KBM-7 (cell line): ENCODE measurements at regions not wholly inside any gene's neighbourhood (a gene's known extent, or its start where the extent isn't known, plus 50 kb on each side); places are given as distances from the start of the nearest gene placed in this dataset.

Experiments used
- DNase-seq: peaks from one replicate; pipeline ENCODE4 v3.0.0-alpha.2; 2015
- in situ Hi-C: fragments of 300-500 bp; cut with MboI; formaldehyde crosslinking; loops from 2 replicates; pipeline ENCODE4 v1.14.3; 2020; ENCODE audit warnings: low sequenced_read_pairs, low pct_unique_long_range_greater_than_20kb, mixed read lengths

DNA sequence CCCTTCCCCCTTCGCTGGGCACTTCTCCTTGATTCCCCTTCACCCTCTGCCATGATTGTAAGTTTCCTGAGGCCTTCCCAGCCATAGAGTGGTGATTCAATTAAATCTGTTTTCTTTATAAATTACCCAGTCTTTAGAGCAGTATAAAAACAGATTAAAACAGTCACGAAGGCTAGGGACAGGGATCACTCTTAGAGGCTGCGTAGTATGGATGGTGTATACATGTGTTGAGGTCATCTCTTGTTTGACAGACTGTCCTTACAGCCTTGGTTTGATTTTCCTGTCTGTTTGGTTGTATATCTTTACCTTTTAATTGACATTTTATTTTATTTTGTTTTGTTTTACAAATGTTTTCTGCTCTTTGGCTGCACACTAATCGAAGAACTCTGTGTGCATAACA, 1155.7 kb upstream of the CDH18 start:
- DNase-seq: no peak
- in situ Hi-C loops: no loop called here

DNA sequence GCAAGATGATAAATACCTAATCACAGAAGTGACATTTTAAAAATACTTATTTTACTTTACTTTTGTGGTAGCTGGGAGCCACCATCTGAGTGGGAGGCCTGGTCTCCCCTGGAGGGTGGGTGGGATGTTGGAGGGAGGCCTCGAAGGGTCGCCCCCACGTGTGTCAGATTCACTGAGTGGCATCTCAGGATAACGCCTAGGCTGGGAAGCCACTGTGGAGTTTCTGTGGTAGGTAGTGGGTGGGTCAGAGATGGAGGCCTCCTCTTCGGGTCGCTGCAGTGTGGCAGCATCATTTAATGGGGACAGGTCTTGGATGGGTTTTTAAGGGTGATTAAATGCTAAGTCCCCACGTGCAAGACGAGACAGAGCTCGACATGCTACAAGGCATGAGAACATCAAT, 1154.8 kb upstream of the CDH18 start:
- peak; percentile 7 for DNase-seq
- in situ Hi-C loops: no loop called here

DNA sequence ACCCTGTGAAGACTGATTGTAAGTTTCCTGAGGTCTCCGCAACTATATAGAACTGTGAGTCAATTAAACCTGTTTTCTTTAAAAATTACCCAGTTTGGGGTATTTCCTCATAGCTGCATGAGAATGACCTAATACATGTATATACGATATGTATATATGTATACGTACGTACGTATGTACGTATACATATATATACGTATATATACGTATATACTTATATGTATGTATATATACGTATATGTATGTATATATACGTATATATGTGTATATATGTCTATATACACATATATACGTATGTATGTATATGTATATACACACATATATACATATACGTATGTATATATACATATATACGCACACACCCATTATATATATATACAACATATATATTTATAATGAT, 1153.0 kb upstream of the CDH18 start:
- DNase-seq: peak; percentile 15
- in situ Hi-C loops: no loop called here

DNA sequence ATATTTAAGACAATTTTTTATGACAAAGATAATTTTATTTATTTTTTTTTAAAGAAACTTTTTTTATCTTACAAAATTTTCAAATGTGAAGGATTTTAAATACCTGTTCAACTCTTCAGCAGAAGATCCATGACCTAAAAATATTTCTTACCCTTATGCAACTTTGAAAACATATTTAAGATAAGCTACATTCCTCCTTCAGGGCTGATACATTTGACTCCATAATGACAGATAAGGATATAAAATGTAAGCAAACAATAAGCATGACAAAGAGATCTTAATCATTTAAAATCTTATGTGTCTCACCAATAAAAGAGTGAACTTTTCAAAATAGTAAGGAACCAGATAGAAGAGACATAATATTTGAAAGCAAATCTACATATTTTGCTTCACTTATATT, 1138.2 kb upstream of the CDH18 start:
- in situ Hi-C loops: no loop called here

DNA sequence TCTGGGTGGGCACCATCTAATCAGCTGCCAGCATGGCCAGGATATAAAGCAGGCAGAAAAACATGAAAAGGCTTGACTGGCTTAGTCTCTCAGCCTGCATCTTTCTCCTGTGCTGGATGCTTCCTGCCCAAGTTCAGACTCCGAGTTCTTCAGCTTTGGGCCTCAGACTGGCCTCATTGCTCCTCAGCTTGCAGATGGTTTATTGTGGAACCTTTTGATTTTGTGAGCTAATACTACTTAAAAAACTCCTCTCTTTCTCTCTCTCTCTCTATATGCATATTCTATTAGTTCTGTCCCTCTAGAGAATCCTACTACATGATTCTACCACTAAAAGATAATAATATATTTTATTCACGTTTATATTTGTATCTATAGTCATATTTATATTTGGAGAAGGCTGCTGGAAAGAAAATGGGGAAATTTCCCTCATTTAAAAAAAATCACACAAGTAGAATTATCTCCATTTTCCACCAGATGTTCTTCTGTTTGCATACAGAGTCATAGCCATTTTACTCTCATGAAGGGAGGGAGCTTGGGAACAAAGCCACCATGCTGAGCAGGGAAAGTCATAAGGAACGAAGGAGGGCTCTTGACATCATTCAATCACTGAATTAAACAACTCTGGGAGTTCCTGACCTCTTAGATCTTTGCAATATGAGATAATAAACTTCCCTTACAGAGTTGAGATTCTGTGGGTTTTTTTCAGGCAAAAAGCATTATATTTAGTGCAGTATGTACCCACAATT, 1137.4 kb upstream of the CDH18 start:
- in situ Hi-C loops: no loop called here
- DNase-seq: no peak

More for the DNA sequence above, 1138.2 kb upstream of the CDH18 start:
- no peak for DNase-seq

DNA sequence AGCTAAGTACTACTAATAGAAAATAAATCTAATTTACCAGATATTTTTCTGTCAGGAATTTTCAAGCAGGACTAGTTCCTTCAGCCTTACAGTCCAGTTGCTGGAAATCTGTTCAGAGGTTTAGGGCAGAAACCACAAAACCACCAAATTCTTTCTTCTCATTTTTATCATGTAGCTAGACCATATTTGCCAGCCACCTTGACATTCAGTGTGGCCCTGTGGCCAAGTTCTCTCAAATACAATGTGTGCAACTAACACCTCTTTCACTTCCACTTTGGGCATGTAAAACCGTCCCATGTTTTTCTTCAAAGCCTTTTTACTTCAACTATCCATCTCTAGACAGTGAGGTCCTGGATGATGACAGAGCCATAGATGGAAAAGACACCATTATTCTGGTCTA, 1133.2 kb upstream of the CDH18 start:
- no peak for DNase-seq
- in situ Hi-C loops: no loop called here

DNA sequence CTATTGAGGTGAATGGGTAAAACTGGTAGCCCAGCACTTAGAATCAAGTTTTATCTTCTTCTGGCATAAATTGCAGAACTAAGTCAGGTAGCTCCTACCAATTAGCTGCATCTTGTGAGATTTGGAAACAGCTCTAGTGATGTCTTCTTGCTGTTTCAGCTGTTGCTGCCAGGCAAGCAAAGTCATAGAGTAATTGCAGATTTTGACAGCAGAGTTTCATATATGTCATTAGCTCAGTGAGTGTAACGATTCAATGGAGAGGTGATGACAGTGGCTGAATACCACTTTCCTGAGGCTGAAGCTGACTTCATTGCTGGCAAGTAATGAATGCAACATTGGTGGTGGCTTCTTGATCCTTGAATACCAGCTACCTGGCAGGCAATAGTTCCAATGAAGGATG, 1109.7 kb upstream of the CDH18 start:
- DNase-seq: no peak
- in situ Hi-C loops: no loop called here

DNA sequence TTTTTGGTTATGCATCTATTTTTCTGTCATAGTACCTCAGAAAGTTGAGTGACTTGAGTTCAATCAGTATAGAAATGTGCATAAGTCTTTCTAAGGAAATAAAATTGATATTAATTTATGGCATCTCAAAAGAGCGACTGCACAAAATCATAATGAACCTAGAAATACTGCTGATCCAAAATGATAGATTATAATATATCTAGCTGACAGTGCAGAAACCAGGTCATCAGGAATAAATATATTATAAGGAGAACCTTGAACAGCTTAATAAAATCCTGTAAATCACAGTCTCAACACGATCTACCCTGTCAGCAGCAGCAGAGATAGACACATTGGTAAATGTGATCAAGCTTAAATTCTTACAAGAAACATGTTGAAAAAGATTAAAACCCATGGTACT, 1106.6 kb upstream of the CDH18 start:
- DNase-seq: no peak
- in situ Hi-C loops: no loop called here

DNA sequence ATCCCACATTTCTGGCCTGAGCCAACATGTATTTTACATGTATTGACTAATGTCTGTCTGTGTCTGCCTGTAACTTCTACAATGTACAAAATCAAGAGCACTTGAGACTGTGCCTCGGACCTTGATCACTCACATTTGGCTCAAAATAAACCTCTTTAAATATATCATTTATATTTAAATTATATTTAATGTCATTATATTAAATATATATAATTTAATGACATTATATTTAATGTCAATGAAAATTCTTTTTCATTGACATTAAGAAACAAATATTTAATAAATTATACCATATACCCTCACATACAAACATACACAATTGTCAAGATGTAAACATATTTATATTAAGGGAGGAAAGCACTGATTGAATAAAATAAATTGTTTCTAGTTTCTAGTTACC, 1099.8 kb upstream of the CDH18 start:
- no peak for DNase-seq
- in situ Hi-C loops: no loop called here

DNA sequence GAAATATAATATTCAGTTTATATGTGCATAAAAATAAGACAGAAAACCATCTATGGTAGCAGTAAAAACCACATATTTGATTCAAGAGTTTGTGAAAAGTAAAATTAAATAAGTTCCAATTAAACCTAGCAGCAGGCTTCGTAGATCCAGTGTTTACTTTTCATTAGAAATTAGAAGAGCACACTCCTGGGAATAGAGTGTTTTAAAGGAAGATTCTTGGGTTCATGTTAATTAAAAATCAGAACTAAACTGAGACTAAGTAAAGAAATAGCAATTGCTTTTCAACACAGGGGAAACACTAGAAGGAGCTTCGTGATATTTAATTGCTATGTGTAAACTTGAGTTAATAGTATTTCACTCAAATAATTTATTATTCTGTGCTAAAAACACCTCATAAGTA, 1097.8 kb upstream of the CDH18 start:
- in situ Hi-C loops: no loop called here
- DNase-seq: no peak

DNA sequence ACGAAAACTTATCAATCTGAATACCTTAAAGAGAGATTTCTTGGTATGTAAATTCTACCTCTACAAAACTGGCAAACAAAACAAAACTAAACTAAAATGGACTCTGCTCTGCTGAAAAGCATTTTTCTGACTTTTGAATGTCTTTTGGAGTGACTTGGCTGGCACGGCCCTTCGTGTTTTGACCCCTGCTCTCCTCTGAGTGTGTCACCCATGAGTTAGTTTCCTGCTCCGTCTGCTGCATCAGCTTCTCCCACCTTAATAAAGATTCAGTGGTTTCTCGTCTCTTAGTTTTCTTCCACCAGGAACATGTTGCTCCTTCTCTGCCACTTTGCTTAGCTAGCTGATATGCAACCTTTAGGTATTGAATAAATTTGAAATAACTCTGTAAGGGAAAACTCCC, 1084.0 kb upstream of the CDH18 start:
- in situ Hi-C loops: no loop called here
- DNase-seq: no peak

DNA sequence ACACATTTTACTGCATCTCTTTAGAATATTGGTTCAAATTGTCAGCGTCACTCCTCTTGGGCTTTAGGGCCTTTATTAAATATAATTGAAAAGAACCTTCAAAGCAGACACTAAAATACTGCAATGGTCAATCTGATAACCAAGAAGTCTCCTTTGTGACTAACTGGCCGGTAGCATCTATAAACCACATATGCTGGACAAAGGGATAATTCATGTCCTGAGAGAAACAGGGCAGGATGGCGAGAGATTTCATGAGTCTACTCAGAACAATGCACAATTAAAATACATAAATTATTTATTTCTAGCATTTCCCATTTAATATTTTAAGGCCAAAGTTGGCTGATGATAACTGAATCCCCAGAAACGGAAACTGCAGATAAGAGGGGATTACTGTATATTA, 1083.4 kb upstream of the CDH18 start:
- in situ Hi-C loops: no loop called here
- DNase-seq: no peak

DNA sequence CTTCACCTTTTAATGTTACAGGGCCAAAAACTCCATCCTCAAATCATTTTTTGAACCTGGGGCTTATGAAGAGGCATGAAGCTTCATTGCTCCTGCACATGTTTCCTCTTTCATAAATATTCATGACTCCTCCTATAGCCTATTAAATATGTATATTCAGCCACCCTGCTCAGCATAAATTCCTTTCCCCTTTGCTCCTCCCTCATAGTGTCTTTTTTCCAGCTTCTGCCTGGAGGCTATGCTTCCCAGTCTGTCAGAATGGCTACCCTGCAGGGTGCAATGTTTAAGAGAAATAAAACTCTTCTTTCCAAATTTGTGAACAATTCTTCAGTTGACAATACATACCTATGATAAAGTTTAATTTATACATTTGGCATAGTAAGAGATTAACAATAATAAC, 1082.9 kb upstream of the CDH18 start:
- in situ Hi-C loops: no loop called here
- DNase-seq: no peak

DNA sequence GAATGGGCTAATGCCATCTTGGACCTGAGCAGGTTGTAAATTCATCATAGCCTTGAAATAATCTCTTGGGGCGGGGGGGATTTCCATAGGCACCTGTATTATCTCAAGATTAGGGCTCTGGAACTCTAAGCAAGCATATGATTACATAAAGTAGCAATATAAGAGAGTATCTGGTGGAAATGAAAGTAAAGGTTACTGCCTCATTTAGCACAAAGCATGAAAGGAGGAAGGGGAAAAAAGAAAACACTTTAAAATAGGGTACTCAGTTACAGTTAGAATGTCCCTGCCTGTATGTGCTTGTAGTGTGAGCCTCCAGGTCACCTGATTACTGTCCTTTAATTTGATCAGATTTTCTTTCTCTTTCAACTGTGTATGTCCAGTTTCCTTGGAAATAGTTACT, 1079.7 kb upstream of the CDH18 start:
- DNase-seq: no peak
- in situ Hi-C loops: no loop called here

DNA sequence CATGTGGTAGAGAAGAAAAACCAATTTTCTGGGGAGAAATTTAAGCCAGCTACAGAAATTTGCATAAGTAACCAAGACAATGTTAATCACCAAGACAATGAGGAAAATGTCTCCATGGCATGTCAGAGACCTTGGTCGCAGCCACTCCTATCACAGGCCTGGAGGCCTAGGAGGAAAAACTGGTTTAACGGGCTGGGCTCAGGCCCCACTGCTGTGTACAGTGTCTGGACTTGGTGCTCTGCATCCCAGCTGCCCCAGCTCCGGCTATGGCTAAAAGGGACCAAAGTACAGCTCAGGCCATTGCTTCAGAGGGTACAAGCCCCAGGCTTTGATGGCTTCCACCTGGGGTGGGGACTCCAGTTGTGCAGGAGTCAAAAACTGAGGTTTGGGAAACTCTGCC, 1075.1 kb upstream of the CDH18 start:
- in situ Hi-C loops: no loop called here
- DNase-seq: no peak

DNA sequence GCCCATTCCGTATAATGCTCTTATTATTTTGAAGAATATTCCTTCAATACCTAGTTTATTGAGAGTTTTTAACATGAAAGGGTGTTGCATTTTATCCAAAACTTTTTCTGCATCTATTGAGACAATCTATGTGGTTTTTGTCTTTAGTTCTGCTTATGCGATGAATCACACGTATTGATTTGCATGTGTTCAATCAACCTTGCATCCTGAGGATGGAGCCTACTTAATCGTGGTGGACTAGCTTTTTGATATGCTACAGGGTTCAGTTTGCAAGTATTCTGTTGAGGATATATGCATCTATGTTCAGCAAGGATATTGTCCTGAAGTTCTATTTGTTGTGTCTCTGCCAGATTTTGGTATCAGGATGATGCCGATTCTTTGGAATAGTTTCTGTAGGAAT, 1070.3 kb upstream of the CDH18 start:
- in situ Hi-C loops: no loop called here
- no peak for DNase-seq

DNA sequence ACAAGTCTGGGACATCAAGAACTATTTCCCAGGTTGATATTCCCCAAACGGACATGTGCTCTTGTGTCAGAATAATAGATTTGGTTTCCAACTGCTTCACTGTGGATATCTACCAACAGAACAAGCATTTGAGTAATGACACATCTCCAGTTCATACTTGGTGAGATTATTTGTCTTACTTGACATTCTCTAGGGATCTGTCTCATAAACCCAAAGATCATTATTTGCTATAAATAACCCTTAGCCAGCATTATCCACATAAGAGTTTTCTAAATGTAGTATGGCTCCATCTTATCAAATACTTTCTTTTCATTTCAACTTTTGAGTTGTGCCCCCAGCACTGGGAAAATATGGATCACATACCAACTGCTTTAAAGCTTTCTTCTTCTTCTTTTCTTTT, 1063.9 kb upstream of the CDH18 start:
- DNase-seq: no peak
- in situ Hi-C loops: no loop called here

DNA sequence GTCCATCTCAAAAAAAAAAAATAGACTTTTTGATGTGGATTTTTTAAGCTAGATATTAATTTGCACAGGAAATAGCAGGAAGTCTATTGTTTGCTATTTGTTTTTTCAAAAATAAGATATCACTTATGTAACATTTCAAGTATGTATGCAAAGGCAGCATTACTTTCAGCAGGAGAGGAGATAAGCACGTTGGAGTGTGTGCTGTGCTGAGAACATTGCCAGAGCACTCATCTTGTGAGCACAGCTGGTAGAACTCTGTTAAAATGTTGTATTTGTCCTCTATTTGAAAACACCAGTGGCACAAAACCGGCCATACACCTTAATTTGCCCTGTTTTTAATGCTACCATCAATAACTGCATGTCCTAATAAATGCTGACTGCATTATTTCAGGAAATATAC, 1061.9 kb upstream of the CDH18 start:
- in situ Hi-C loops: no loop called here

DNA sequence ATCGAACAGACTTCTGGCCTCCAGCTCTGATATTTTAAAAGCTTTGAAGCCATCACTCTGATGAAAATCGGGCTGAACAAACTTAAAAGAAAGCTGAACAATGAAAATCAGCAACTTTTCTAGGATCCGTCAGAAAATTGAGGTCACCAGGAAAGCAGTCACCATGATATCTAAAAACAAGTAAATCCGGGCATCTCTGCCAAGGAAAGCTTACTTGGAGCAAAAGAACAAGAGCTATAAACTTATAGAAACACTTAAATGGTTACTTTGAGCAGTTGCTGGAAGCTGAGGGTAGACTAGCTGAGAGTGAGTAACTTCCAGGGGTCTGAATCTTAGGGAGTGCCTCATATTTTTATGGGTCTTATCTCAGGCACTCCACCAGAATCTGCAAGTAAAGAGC, 1043.0 kb upstream of the CDH18 start:
- in situ Hi-C loops: no loop called here

More for the DNA sequence above, 1061.9 kb upstream of the CDH18 start:
- no peak for DNase-seq

DNA sequence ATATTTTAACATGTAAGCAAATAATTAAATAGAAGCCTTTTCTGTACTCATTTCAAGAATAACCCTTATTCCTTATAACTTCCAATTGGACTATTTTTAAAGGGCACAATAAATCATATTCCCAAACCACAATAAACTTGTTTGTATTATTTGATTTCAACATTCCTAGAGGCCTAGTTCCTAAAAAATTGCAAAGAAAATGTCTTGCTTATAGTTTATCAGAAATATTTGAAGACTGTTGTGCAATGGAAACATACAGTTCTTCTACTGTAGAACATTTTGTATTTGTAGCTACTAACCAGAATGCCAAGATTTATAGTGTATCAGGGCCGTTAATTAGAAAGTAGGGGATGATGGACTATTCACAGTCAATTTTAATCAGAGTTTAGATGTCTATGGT, 1037.0 kb upstream of the CDH18 start:
- in situ Hi-C loops: no loop called here
- DNase-seq: no peak

More for the DNA sequence above, 1043.0 kb upstream of the CDH18 start:
- DNase-seq: no peak

DNA sequence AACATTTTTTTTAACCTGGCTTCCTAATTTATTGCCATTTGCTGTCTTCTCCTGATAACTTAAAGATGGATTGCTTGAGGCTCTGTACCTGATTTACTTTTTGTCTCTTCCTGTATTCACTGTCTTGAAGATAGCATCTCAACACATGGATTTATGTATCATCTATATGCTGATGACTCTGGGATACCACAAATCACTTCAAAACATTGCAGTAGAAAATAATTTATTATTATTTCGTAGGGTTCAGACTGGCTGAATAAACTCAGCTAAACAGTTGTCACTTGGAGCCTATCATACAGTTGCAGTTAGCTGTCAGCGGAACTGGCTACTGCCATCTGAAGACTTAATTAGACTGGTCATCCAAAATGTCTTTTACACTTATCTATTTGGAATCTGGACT, 1025.2 kb upstream of the CDH18 start:
- in situ Hi-C loops: no loop called here
- no peak for DNase-seq

DNA sequence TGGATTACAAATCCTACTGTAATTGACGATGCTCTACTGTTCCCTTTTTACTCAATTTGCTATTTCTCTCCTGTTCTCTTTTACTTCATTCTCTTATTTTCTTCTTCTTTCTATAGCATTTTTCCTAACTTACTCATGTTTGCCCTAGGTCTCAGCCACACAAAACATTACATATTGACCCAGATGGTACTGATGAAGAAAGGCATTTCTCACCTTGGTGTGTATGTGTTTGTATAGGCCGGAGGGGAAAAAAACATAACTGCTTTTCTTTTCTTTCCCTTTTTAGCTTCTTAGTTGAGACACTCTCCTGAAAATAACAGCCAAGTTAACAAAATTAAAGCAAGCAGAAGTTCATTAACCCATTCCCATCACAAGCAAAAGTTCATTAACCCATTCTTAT, 1019.8 kb upstream of the CDH18 start:
- in situ Hi-C loops: no loop called here
- DNase-seq: no peak
